ENCODE measurements at regions not wholly inside any gene's neighbourhood (a gene's known extent, or its start where the extent isn't known, plus 50 kb on each side); places are given as distances from the start of the nearest gene placed in this dataset.

DNA sequence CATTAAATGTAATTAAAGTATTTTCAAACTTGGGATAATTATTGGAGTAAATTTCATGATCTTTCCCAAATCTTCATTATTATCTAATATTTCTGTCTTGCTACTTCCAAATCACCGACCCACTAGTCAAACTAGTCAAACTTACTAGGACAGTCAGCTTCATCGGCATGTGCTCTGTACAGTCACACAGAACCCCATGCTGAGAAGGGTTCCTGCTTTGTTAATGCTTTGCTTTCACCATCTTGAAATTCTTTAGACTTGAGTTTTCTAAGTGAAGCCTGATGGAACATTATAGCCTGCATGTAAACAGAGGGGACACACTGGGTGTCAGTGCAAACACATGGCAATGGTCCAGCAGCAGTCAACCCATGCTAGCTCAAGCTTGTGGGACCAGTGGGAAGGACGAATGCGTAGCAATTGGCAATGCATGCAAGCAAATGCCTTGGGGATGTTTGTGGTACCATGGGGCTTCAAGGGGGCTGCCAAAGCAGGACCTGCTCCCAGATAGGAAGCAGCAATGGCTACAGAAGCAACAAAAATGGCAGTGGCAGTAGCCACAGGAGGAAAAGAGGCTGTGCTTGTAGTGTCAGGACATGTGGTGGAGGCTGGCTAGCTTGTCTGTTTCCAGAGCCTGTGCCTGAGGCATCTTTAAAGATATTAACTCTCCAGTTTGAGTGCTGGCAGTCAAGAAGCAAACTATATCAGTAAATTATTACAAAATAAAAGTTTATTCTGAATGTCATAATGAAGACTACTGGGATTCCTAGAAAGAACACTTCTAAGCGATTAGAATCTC lies 441.1 kb upstream of the SEMA3D start:
- H3K27me3 Mint-ChIP-seq = no peaks in the 10 kb centered on the region
- H3K4me3 Mint-ChIP-seq = no peak overlapping the region
- H3K9me3 Mint-ChIP-seq = peaks cover 0 to 5% of the 10 kb centered on the region in 2 donors
- peaks cover 3% of the 10 kb centered on the region for H3K36me3 Mint-ChIP-seq (ENCODE audit: insufficient read depth)
- no peak for ATAC-seq (replicated peaks)
- no peak overlapping the region for H3K27ac Mint-ChIP-seq
- DNase-seq = no peak
- no peaks in the 10 kb centered on the region for H3K4me1 Mint-ChIP-seq (ENCODE audit: low read depth in 2 of 2)

DNA sequence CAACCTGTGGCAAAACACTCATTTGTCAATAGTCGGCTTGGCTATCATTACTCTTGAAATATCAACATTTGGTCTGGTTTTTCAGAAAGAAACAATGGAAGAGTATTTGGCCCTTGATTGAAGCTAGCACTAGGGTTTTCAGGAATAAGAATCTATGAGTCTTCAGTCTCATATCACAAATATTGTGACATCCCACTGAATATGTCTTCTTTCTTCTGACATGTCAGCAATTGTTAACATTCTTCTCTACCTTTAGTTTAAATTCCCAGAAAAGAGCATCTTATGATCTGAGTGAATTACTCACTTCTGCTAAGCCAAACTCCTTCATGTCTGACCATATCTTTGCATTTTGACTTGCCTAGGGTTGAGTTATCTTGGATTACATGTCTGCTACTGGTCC lies 435.2 kb upstream of the SEMA3D start:
- Mint-ChIP-seq H3K4me3 (no peak overlapping the region), H3K9me3 (peaks cover 5 to 9% of the 10 kb centered on the region in 2 donors)
- no peak for ATAC-seq (replicated peaks)

DNA sequence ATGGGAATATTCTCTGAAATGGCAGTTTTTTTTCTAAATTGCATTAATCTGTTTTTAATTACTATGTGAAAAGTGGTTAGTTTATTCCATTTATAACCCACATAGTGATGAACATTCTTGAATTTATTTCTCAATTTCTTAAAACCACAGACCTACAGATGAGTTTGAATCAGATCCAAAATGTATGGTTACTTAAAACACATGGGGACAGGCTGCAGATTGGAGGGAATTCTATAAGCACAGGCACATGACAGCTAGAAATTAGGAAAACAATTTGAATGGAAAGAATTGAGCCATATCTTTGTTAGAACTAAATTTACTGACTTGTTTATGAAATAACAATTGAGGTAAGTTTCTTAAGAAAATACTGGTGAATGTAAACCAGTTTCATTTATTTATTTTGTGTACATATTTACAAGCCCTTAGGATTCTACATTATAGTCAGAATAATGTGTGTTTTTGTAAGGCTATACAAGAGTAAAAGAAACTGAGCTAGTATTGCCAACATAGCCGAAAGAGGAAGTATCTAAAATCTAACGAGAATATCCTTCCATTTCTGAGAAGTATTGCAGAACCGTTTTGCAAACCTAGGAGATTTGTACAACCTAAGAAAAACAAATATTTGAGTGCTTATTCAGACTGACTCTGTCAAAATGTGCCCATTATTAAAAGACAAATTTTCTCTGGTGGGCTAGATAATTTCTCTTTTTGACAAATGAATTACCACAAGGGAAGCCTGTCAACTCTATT lies 434.3 kb upstream of the SEMA3D start:
- ATAC-seq (replicated peaks) = no peak

More for the DNA sequence above, 435.2 kb upstream of the SEMA3D start:
- H3K4me1 Mint-ChIP-seq (ENCODE audit: low read depth in 2 of 2) = no peaks in the 10 kb centered on the region
- H3K27me3 Mint-ChIP-seq = no peaks in the 10 kb centered on the region
- peaks cover 3% of the 10 kb centered on the region for H3K36me3 Mint-ChIP-seq (ENCODE audit: insufficient read depth)
- DNase-seq = no peak
- H3K27ac Mint-ChIP-seq = no peak overlapping the region

DNA sequence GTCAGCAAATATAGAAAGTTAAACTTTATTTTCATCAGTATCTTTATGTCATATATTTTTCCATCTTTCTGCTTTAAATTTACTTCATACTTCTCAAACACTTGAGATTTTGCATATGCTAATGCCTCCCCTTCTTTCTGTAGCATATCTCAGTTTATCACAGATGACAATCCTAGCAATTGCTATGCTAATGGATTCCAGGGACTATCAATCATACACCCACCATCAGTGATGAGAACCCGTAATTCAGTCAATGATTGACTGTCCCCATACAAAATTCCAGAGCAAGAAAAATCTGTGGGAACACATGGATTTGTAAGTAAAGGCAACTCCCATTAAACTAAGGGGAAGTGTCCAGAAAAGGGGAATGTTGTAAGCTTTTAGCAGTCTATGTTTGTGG lies 432.4 kb upstream of the SEMA3D start:
- Mint-ChIP-seq H3K27ac (no peak overlapping the region), H3K9me3 (peaks cover 3 to 19% of the 10 kb centered on the region in 2 donors), H3K27me3 (no peaks in the 10 kb centered on the region), H3K4me3 (no peak overlapping the region), H3K4me1 (ENCODE audit: low read depth in 2 of 2) (no peaks in the 10 kb centered on the region), H3K36me3 (ENCODE audit: insufficient read depth) (no peaks in the 10 kb centered on the region)
- no peak for DNase-seq
- no peak for ATAC-seq (replicated peaks)

More for the DNA sequence above, 434.3 kb upstream of the SEMA3D start:
- no peak for DNase-seq
- Mint-ChIP-seq H3K4me1 (ENCODE audit: low read depth in 2 of 2) (no peaks in the 10 kb centered on the region), H3K9me3 (peaks cover 2 to 9% of the 10 kb centered on the region in 2 donors), H3K36me3 (ENCODE audit: insufficient read depth) (no peaks in the 10 kb centered on the region), H3K27me3 (no peaks in the 10 kb centered on the region), H3K27ac (no peak overlapping the region), H3K4me3 (no peak overlapping the region)

DNA sequence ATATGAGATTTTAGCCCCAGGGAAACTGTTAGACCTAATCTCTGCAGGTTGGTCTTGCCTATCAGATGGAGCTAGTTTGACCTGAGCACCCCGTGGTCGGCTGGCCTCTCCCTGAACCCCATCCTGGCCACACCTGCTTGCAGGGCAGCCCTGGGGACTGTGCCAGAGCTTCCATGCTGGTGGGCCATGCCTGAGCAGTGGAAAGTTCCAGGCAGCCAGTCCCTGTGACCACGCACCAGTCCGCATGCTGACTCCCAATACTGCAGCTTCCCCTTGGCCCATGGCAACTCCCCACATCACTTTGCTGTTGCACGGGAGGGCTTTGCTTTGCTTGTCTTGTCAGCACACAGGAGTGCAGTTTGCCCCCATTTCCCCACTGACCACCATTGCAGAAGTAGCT lies 427.8 kb upstream of the SEMA3D start:
- Mint-ChIP-seq H3K27ac (no peak overlapping the region), H3K4me3 (no peak overlapping the region), H3K36me3 (ENCODE audit: insufficient read depth) (no peaks in the 10 kb centered on the region), H3K9me3 (peaks cover 6 to 19% of the 10 kb centered on the region in 2 donors), H3K27me3 (no peaks in the 10 kb centered on the region), H3K4me1 (ENCODE audit: low read depth in 2 of 2) (no peaks in the 10 kb centered on the region)
- DNase-seq (no peak), ATAC-seq (replicated peaks) (no peak)

DNA sequence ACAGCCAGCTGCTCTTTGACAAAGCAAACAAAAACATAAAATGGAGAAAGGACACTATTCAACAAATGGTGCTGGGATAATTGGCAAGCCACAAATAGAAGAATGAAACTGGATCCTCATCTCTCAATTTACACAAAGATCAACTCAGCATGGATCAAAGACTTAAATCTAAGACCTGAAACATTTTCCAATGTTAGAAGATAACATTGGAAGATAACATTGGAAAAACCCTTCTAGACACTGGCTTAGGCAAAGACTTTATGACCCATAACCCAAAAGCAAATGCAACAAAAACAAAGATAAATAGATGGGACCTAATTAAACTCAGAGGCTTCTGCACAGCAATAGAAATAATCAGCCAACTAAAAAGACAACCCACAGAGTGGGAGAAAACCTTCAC lies 425.7 kb upstream of the SEMA3D start:
- no peak overlapping the region for H3K27ac Mint-ChIP-seq
- no peaks in the 10 kb centered on the region for H3K36me3 Mint-ChIP-seq (ENCODE audit: insufficient read depth)
- H3K4me3 Mint-ChIP-seq = no peak overlapping the region
- no peaks in the 10 kb centered on the region for H3K4me1 Mint-ChIP-seq (ENCODE audit: low read depth in 2 of 2)
- peaks cover 6 to 19% of the 10 kb centered on the region in 2 donors for H3K9me3 Mint-ChIP-seq
- no peak for ATAC-seq (replicated peaks)
- H3K27me3 Mint-ChIP-seq = no peaks in the 10 kb centered on the region
- DNase-seq = no peak

DNA sequence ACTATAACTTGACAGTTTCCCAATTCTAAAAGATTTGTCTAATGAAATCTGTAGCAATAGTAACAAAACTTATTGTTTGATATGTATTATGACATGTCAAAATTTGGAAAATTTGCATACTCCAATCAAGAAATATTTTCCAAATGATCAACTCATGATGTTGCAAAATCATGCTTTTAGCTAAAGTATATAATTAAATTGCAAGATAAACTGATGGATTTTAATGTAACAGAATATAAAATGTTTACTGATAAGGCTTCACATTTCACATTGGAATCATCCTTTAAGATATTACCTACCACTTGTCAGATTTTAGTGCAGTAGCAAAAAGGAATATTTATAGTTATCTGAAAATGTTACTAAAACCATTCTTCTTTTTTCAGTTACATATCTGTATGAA lies 421.9 kb upstream of the SEMA3D start:
- DNase-seq (no peak), ATAC-seq (replicated peaks) (no peak)
- Mint-ChIP-seq H3K4me3 (no peak overlapping the region), H3K9me3 (peaks cover 10 to 13% of the 10 kb centered on the region in 2 donors), H3K4me1 (ENCODE audit: low read depth in 2 of 2) (no peaks in the 10 kb centered on the region), H3K27me3 (no peaks in the 10 kb centered on the region), H3K36me3 (ENCODE audit: insufficient read depth) (no peaks in the 10 kb centered on the region), H3K27ac (no peak overlapping the region)

DNA sequence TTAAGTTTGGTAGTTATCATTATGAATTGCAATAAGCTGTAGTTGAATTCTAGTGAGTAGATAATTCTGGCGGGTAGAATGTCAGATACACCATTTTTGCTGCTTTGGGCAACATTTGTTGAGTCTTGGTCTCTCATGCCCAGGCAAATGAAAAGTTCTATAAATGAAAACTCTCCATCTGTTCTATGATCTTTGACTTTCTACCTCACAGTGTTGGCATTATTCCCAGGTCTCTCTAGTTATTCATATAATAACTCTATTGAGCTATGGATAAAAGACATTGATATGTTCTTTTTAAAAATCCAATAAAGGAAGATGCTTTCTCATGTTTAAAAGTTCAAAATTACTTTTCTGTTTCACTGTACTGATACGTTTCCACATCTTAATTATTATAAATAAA lies 415.3 kb upstream of the SEMA3D start:
- peaks cover 7 to 9% of the 10 kb centered on the region in 2 donors for H3K9me3 Mint-ChIP-seq
- no peaks in the 10 kb centered on the region for H3K4me1 Mint-ChIP-seq (ENCODE audit: low read depth in 2 of 2)
- no peaks in the 10 kb centered on the region for H3K27me3 Mint-ChIP-seq
- ATAC-seq (replicated peaks) = no peak
- no peak for DNase-seq
- H3K4me3 Mint-ChIP-seq = no peak overlapping the region
- no peaks in the 10 kb centered on the region for H3K36me3 Mint-ChIP-seq (ENCODE audit: insufficient read depth)
- no peak overlapping the region for H3K27ac Mint-ChIP-seq

DNA sequence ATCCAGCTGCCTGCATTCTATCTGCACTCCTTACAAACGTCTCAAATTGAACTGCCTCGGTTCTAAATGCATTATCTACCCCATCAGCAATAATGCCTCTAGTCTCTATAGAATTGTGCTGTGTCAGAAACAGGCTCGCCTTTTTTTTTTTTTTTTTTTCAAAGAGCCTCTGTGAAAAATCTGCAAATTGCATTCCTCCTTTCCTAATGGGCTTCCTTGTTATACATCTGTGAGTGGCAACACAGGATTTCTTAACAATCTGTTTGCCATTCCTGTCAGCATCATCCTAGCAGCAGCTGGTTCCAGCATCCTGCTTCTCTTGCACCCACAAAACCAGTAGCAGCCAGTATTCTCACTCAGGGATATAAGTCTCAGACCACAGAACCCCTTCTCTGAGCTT lies 413.5 kb upstream of the SEMA3D start:
- Mint-ChIP-seq H3K27me3 (no peaks in the 10 kb centered on the region), H3K27ac (no peak overlapping the region), H3K9me3 (peaks cover 0 to 6% of the 10 kb centered on the region in 2 donors), H3K4me1 (ENCODE audit: low read depth in 2 of 2) (no peaks in the 10 kb centered on the region), H3K4me3 (no peak overlapping the region), H3K36me3 (ENCODE audit: insufficient read depth) (no peaks in the 10 kb centered on the region)
- ATAC-seq (replicated peaks) (no peak), DNase-seq (no peak)

DNA sequence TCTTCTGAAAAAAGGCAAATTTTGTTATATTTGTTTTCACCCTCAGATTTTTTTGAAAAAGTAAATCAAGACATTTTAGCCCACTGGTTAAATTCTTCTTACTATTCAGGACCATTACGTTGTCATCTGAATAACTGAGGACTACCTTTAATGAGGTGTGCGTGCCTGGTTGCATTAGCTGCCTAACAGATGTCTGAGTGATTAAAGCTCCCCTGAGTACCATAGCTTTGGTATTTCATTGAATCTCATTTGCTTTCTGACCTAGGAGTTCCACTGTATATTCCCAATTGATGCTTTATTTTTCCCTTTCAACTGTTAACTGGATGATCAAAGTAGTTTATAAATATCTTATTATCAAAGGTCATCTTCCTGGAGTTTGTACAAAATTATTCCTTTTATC lies 410.0 kb upstream of the SEMA3D start:
- Mint-ChIP-seq H3K4me1 (ENCODE audit: low read depth in 2 of 2) (no peaks in the 10 kb centered on the region), H3K27me3 (no peaks in the 10 kb centered on the region), H3K27ac (no peak overlapping the region), H3K4me3 (no peak overlapping the region), H3K36me3 (ENCODE audit: insufficient read depth) (no peaks in the 10 kb centered on the region), H3K9me3 (peaks cover 0 to 1% of the 10 kb centered on the region in 2 donors)
- ATAC-seq (replicated peaks) = no peak
- DNase-seq = no peak

DNA sequence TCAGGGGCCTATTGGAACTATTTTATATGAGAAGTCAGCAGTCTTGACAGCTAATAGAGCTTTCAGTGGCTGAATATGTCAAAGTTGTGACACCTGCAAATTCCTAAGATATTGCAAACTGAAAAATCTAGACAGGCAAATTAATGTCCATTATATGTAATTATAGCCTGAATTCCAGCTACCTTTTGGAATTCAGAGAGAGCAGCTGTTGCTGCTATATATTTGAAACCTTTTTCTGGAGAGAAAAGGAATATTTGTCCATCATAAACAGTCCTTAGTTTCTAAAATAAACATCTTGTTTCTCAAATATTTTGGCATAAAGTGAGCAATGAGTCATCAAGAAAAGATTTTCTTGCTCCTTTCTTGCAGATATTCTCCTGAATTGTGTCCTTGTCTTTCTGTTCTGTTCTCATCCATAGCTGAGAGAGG lies 408.9 kb upstream of the SEMA3D start:
- no peak for ATAC-seq (replicated peaks)
- H3K27ac Mint-ChIP-seq = no peak overlapping the region
- no peaks in the 10 kb centered on the region for H3K27me3 Mint-ChIP-seq
- no peaks in the 10 kb centered on the region for H3K36me3 Mint-ChIP-seq (ENCODE audit: insufficient read depth)
- H3K4me1 Mint-ChIP-seq (ENCODE audit: low read depth in 2 of 2) = no peaks in the 10 kb centered on the region
- peaks cover 0 to 1% of the 10 kb centered on the region in 2 donors for H3K9me3 Mint-ChIP-seq
- no peak for DNase-seq
- H3K4me3 Mint-ChIP-seq = no peak overlapping the region

DNA sequence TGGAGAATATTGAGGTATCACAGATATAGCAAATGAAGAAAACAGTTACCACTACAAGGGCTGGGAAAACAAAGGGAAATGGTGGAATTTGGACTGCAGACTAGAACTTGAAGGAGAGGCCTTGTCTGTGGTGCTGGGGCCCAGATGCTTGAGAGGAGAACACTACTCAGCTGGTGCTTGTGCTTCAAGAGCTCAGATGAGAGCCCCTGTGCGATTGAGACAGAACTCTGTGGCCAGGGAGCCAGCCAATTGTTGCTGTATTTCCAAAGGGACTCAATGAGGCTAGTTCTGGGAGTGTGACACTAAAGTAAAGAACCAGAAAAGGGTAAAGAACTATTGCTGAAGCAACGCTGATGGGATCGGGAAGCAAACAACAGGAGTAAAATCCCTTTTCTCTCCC lies 406.5 kb upstream of the SEMA3D start:
- Mint-ChIP-seq H3K4me3 (no peak overlapping the region), H3K36me3 (ENCODE audit: insufficient read depth) (no peaks in the 10 kb centered on the region), H3K27me3 (no peaks in the 10 kb centered on the region), H3K4me1 (ENCODE audit: low read depth in 2 of 2) (no peaks in the 10 kb centered on the region), H3K9me3 (peaks cover 3 to 5% of the 10 kb centered on the region in 2 donors), H3K27ac (no peak overlapping the region)
- ATAC-seq (replicated peaks) (no peak), DNase-seq (no peak)

DNA sequence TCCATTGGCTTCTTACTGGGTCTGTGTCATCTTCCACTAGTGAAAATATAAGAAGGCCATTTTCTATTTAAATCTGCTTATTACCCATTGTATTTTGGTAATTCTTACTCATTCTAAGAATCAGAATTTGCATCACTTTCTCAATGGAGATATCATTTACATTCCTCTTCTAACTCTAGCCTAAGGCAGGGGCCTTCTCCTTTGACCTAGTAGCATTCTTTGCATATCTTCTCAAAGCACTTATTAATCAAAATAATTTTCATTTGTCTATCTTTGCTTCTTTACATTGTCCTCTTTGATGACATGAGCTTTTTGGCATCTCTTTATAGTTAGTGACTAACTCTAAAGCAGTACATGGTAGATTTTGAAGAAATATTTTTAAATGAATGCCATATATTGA lies 400.9 kb upstream of the SEMA3D start:
- Mint-ChIP-seq H3K27me3 (no peaks in the 10 kb centered on the region), H3K4me1 (ENCODE audit: low read depth in 2 of 2) (no peaks in the 10 kb centered on the region), H3K36me3 (ENCODE audit: insufficient read depth) (no peaks in the 10 kb centered on the region), H3K9me3 (peaks cover 7 to 10% of the 10 kb centered on the region in 2 donors), H3K27ac (no peak overlapping the region), H3K4me3 (no peak overlapping the region)
- ATAC-seq (replicated peaks) (no peak), DNase-seq (no peak)

DNA sequence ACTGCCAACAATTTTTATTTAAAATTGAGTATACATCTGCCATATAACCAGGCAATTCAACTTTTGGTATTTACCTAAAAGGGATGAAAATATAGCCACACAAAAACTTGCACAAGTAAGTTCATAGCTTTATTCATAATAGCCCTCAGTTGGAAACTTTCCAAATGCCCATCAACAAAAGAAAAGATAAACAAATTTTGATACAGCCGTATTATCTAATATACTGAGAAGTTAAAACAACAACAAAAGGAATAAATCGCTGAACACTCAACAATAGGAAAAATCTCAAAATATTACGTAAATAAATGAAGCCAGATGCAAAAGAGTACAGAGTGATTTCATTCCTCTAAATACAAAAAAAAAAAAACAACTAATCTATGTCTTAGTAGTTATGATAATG lies 399.2 kb upstream of the SEMA3D start:
- Mint-ChIP-seq H3K4me3 (no peak overlapping the region), H3K9me3 (peaks cover 11 to 13% of the 10 kb centered on the region in 2 donors), H3K27me3 (no peaks in the 10 kb centered on the region), H3K27ac (no peak overlapping the region), H3K36me3 (ENCODE audit: insufficient read depth) (no peaks in the 10 kb centered on the region), H3K4me1 (ENCODE audit: low read depth in 2 of 2) (no peaks in the 10 kb centered on the region)
- no peak for DNase-seq
- ATAC-seq (replicated peaks) = no peak
